ENCODE measurements at regions not wholly inside any gene's neighbourhood (a gene's known extent, or its start where the extent isn't known, plus 50 kb on each side); places are given as distances from the start of the nearest gene placed in this dataset.

DNA sequence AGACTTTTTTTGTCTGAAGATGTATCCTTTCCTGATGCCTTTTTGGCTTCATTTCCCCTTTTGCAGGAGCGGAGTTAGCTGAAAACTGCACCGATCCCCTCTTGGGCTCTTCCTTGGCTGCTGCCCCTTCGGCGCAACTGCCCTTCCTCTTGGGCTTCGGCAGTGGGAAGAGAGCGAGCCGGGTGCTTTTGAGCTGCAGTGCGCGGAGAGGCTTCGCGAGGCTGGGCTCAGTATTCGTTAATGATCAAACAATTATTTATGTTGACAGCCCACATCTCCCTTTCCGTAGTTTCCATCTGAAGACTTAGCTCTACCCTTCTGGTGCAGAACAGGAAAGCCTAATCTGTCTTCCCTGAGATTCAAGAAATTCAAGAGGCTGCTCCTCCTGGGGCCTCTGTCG is 170.8 kb downstream of the CSNK2A3 start:
- ChIA-PET CTCF (no interaction called here), POLR2A (no interaction called here)
- no peak overlapping the region for H3K27ac Mint-ChIP-seq
- no peak overlapping the region for H3K4me3 Mint-ChIP-seq
- Histone ChIP-seq H3K4me3 (ENCODE audit: low read length) (no peak overlapping the region), H3K27ac (ENCODE audit: low read depth in 1 of 2, low read length in 2 of 2) (no peak overlapping the region), H3K4me1 (ENCODE audit: insufficient read depth, low read length) (no peaks in the 10 kb centered on the region), H3K9me3 (ENCODE audit: control insufficient read depth in 1 of 2, insufficient read depth in 1 of 2, low read length in 2 of 2) (no peaks in the 10 kb centered on the region), H3K36me3 (ENCODE audit: insufficient read depth, low read length) (no peaks in the 10 kb centered on the region), H3K27me3 (ENCODE audit: control insufficient read depth in 1 of 2, insufficient read depth in 2 of 2, low read length in 2 of 2) (peaks cover 0 to 2% of the 10 kb centered on the region in 2 experiments)
- TF ChIP-seq CTCF (IDR thresholded peaks at IDR 0.05), result no peak
- DNase-seq, result no peak
- H3K9me3 Mint-ChIP-seq, result no peaks in the 10 kb centered on the region
- H3K27me3 Mint-ChIP-seq, result peaks cover 16% of the 10 kb centered on the region
- no peak for ATAC-seq (ENCODE audit: poor library complexity)
- H3K4me1 Mint-ChIP-seq (ENCODE audit: low read depth), result no peaks in the 10 kb centered on the region
- intact Hi-C loops (cut with DNase I, micrococcal nuclease), result no loop called here
- H3K36me3 Mint-ChIP-seq (ENCODE audit: low read depth), result no peaks in the 10 kb centered on the region

DNA sequence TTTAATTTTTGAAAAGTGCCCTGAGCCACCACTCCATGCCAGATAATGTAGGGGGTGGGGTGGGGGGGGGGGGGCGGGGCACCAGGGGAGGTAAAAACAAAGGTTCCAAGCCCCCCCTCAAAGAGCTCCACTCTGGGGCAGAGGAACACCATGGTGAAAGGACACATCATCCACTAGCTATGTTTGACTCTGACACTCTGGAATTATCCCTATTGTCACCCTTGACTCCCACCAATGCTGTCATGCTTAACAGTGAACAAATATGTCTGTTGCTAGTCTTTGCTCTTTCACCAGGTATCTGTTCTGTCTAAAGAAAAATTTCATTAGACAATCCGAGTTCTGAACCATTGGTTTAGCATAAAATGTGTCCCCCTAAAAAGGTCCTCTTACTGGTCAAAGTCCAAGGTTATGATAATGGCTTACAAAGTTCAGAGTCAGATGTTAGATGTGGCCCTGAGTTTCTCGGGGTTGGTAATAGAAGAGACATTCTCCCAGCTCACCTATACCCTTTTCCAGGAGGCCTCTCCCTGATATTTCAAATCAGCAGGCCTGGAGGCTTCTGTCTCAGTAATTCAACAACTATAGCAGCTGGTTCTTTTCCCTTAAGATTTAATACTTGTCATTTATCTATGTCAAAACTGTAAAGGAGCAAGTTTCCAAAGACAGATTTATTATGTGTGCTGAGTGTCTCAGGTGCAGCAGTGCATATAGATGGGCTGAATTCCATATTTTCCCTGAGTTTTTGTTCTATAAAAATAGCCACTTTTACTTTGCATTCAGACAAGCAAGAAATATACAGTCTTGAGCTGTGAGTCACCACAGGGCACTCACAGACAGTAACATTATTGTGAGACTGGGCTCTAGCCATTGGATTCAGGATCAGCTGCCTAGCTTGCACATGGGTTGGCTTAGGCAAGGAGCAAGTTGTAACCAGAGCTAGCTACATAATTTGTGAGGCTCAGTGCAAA is 174.1 kb downstream of the CSNK2A3 start:
- peaks cover 16% of the 10 kb centered on the region for H3K27me3 Mint-ChIP-seq
- ATAC-seq (ENCODE audit: poor library complexity), result no peak
- H3K4me1 Mint-ChIP-seq (ENCODE audit: low read depth), result no peaks in the 10 kb centered on the region
- Histone ChIP-seq H3K9me3 (ENCODE audit: control insufficient read depth in 1 of 2, insufficient read depth in 1 of 2, low read length in 2 of 2) (no peaks in the 10 kb centered on the region), H3K27ac (ENCODE audit: low read depth in 1 of 2, low read length in 2 of 2) (no peak overlapping the region), H3K4me1 (ENCODE audit: insufficient read depth, low read length) (no peaks in the 10 kb centered on the region), H3K36me3 (ENCODE audit: insufficient read depth, low read length) (no peaks in the 10 kb centered on the region), H3K27me3 (ENCODE audit: control insufficient read depth in 1 of 2, insufficient read depth in 2 of 2, low read length in 2 of 2) (peaks cover 0 to under 1% of the 10 kb centered on the region in 2 experiments), H3K4me3 (ENCODE audit: low read length) (no peak overlapping the region)
- intact Hi-C loops (cut with DNase I, micrococcal nuclease), result no loop called here
- H3K27ac Mint-ChIP-seq, result no peak overlapping the region
- no peak overlapping the region for H3K4me3 Mint-ChIP-seq
- H3K36me3 Mint-ChIP-seq (ENCODE audit: low read depth), result no peaks in the 10 kb centered on the region
- ChIA-PET CTCF (interaction anchor here (1.6 kb wide), 1 partner anchor 19 kb away, joined by 3 read pairs; no protein-coding TSS in a partner anchor), POLR2A (no interaction called here)
- no peak for TF ChIP-seq CTCF (IDR thresholded peaks at IDR 0.05)
- no peaks in the 10 kb centered on the region for H3K9me3 Mint-ChIP-seq
- DNase-seq, result no peak

GRCh38 chr11:11177156-11177808 is 175.8 kb downstream of the CSNK2A3 start:
- Mint-ChIP-seq H3K9me3 (no peaks in the 10 kb centered on the region), H3K27ac (no peak overlapping the region), H3K4me1 (ENCODE audit: low read depth) (peaks cover 2% of the 10 kb centered on the region), H3K4me3 (no peak overlapping the region), H3K36me3 (ENCODE audit: low read depth) (no peaks in the 10 kb centered on the region), H3K27me3 (peaks cover 9% of the 10 kb centered on the region)
- Histone ChIP-seq H3K9me3 (ENCODE audit: control insufficient read depth in 1 of 2, insufficient read depth in 1 of 2, low read length in 2 of 2) (no peaks in the 10 kb centered on the region), H3K36me3 (ENCODE audit: insufficient read depth, low read length) (no peaks in the 10 kb centered on the region), H3K27me3 (ENCODE audit: control insufficient read depth in 1 of 2, insufficient read depth in 2 of 2, low read length in 2 of 2) (no peaks in the 10 kb centered on the region), H3K4me1 (ENCODE audit: insufficient read depth, low read length) (peaks cover 2% of the 10 kb centered on the region), H3K4me3 (ENCODE audit: low read length) (no peak overlapping the region), H3K27ac (ENCODE audit: low read depth in 1 of 2, low read length in 2 of 2) (no peak overlapping the region)
- DNase-seq (no peak), ATAC-seq (ENCODE audit: poor library complexity) (no peak)
- no peak for TF ChIP-seq CTCF (IDR thresholded peaks at IDR 0.05)
- intact Hi-C loops (cut with DNase I, micrococcal nuclease), result no loop called here
- POLR2A ChIA-PET, result no interaction called here
- CTCF ChIA-PET, result no interaction called here
